ENCODE measurements at regions not wholly inside any gene's neighbourhood (a gene's known extent, or its start where the extent isn't known, plus 50 kb on each side); places are given as distances from the start of the nearest gene placed in this dataset.

GRCh38 chr18:42184685-42185477 is 229.8 kb downstream of the PIK3C3 start:
- Histone ChIP-seq H2BK120ac (ENCODE audit: low read depth, low read length) (no peak overlapping the region), H3K18ac (ENCODE audit: low read length) (no peak overlapping the region), H3K27me3 (ENCODE audit: control insufficient read depth in 3 of 3, insufficient read depth in 3 of 3, low read depth in 1 of 3, low read length in 3 of 3) (no peaks in the 10 kb centered on the region), H3K23ac (ENCODE audit: low read depth, low read length, poor library complexity) (no peak overlapping the region), H3K4ac (ENCODE audit: low read length) (no peak overlapping the region), H3K9ac (ENCODE audit: low read depth, low read length, poor library complexity) (no peak overlapping the region), H2AFZ (ENCODE audit: low read length) (no peak overlapping the region), H2AK5ac (ENCODE audit: low read depth, low read length) (no peak overlapping the region), H4K91ac (ENCODE audit: low read depth, low read length, poor library complexity) (no peak overlapping the region), H2BK15ac (ENCODE audit: low read length) (no peak overlapping the region), H3K79me1 (ENCODE audit: low read depth, low read length) (no peaks in the 10 kb centered on the region), H3K36me3 (replicated peaks in 1 of 2; ENCODE audit: control insufficient read depth in 2 of 2, insufficient read depth in 2 of 2, low read length in 2 of 2) (no peaks in the 10 kb centered on the region), H3K4me1 (ENCODE audit: control insufficient read depth in 2 of 2, insufficient read depth in 1 of 2, low read depth in 1 of 2, low read length in 2 of 2) (no peaks in the 10 kb centered on the region), H3K4me3 (ENCODE audit: low read length in 2 of 2) (no peak overlapping the region), H3K14ac (ENCODE audit: low read length) (no peak overlapping the region), H2BK12ac (ENCODE audit: low read length) (no peak overlapping the region), H3K4me2 (ENCODE audit: insufficient read depth, low read length, poor library complexity, severe bottlenecking) (no peak overlapping the region), H3K9me3 (replicated peaks in 1 of 2; ENCODE audit: control insufficient read depth in 2 of 2, insufficient read depth in 1 of 2, low read depth in 1 of 2, low read length in 2 of 2) (peaks cover 0 to 4% of the 10 kb centered on the region in 2 donors), H4K8ac (ENCODE audit: low read depth, low read length) (no peak overlapping the region), H2BK5ac (ENCODE audit: low read length) (no peak overlapping the region), H3K27ac (replicated peaks; ENCODE audit: low read length) (no peak overlapping the region)
- no peak for DNase-seq (ENCODE audit: low spot score)
- no CpG with 5 or more reads among the region's 15 CpGs for WGBS, 2 donors (ENCODE audit: extremely low coverage in 2 of 2, insufficient read length in 2 of 2, insufficient replicate concordance in 1 of 2)

DNA sequence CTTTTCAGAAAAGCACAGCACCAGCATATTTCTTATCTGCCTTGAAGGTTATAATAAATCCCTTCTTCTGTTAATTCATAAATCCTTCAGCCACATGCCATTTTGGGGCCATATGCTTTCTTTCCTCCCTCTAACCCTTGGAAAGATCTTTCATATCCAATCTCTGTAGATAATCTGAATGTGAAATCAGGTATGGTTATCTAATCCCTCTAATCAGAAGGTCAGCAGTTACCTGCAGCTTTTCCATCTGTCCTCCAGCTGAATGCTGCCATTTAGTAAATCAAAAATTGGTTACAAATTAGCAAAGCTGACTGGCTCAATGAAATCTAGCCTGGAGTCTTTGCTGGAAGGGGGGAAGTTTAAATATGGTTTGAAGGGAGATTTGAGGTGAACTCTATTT is 230.5 kb downstream of the PIK3C3 start:
- H3K36me3 ChIP-seq (replicated peaks in 1 of 2; ENCODE audit: control insufficient read depth in 2 of 2, insufficient read depth in 2 of 2, low read length in 2 of 2): no peaks in the 10 kb centered on the region
- no peak overlapping the region for H3K4me3 ChIP-seq (ENCODE audit: low read length in 2 of 2)
- H3K79me1 ChIP-seq (ENCODE audit: low read depth, low read length): no peaks in the 10 kb centered on the region
- no peak overlapping the region for H3K14ac ChIP-seq (ENCODE audit: low read length)
- no peak overlapping the region for H4K91ac ChIP-seq (ENCODE audit: low read depth, low read length, poor library complexity)
- H2BK5ac ChIP-seq (ENCODE audit: low read length): no peak overlapping the region
- no peak overlapping the region for H2BK12ac ChIP-seq (ENCODE audit: low read length)
- H2AK5ac ChIP-seq (ENCODE audit: low read depth, low read length): no peak overlapping the region
- H3K18ac ChIP-seq (ENCODE audit: low read length): no peak overlapping the region
- no peak overlapping the region for H2AFZ ChIP-seq (ENCODE audit: low read length)
- H3K4me2 ChIP-seq (ENCODE audit: insufficient read depth, low read length, poor library complexity, severe bottlenecking): no peak overlapping the region
- peaks cover 0 to 4% of the 10 kb centered on the region in 2 donors for H3K9me3 ChIP-seq (replicated peaks in 1 of 2; ENCODE audit: control insufficient read depth in 2 of 2, insufficient read depth in 1 of 2, low read depth in 1 of 2, low read length in 2 of 2)
- no peaks in the 10 kb centered on the region for H3K27me3 ChIP-seq (ENCODE audit: control insufficient read depth in 3 of 3, insufficient read depth in 3 of 3, low read depth in 1 of 3, low read length in 3 of 3)
- H3K4me1 ChIP-seq (ENCODE audit: control insufficient read depth in 2 of 2, insufficient read depth in 1 of 2, low read depth in 1 of 2, low read length in 2 of 2): no peaks in the 10 kb centered on the region
- H3K27ac ChIP-seq (replicated peaks; ENCODE audit: low read length): no peak overlapping the region
- H3K23ac ChIP-seq (ENCODE audit: low read depth, low read length, poor library complexity): no peak overlapping the region
- no peak overlapping the region for H2BK120ac ChIP-seq (ENCODE audit: low read depth, low read length)
- no peak overlapping the region for H3K4ac ChIP-seq (ENCODE audit: low read length)
- H2BK15ac ChIP-seq (ENCODE audit: low read length): no peak overlapping the region
- no peak overlapping the region for H4K8ac ChIP-seq (ENCODE audit: low read depth, low read length)
- no peak overlapping the region for H3K9ac ChIP-seq (ENCODE audit: low read depth, low read length, poor library complexity)
- DNase-seq (ENCODE audit: low spot score): no peak

- Histone ChIP-seq H2BK5ac (ENCODE audit: low read length) (no peak overlapping the region), H3K36me3 (replicated peaks in 1 of 2; ENCODE audit: control insufficient read depth in 2 of 2, insufficient read depth in 2 of 2, low read length in 2 of 2) (no peaks in the 10 kb centered on the region), H3K18ac (ENCODE audit: low read length) (no peak overlapping the region), H2AK5ac (ENCODE audit: low read depth, low read length) (no peak overlapping the region), H3K27me3 (ENCODE audit: control insufficient read depth in 3 of 3, insufficient read depth in 3 of 3, low read depth in 1 of 3, low read length in 3 of 3) (no peaks in the 10 kb centered on the region), H2BK12ac (ENCODE audit: low read length) (no peak overlapping the region), H2AFZ (ENCODE audit: low read length) (no peak overlapping the region), H2BK15ac (ENCODE audit: low read length) (no peak overlapping the region), H3K79me1 (ENCODE audit: low read depth, low read length) (no peaks in the 10 kb centered on the region), H4K8ac (ENCODE audit: low read depth, low read length) (no peak overlapping the region), H3K4ac (ENCODE audit: low read length) (no peak overlapping the region), H3K4me1 (ENCODE audit: control insufficient read depth in 2 of 2, insufficient read depth in 1 of 2, low read depth in 1 of 2, low read length in 2 of 2) (no peaks in the 10 kb centered on the region), H3K23ac (ENCODE audit: low read depth, low read length, poor library complexity) (no peak overlapping the region), H3K4me2 (ENCODE audit: insufficient read depth, low read length, poor library complexity, severe bottlenecking) (no peak overlapping the region), H3K27ac (replicated peaks; ENCODE audit: low read length) (no peak overlapping the region), H2BK120ac (ENCODE audit: low read depth, low read length) (no peak overlapping the region), H3K9ac (ENCODE audit: low read depth, low read length, poor library complexity) (no peak overlapping the region), H3K4me3 (ENCODE audit: low read length in 2 of 2) (no peak overlapping the region), H3K9me3 (replicated peaks in 1 of 2; ENCODE audit: control insufficient read depth in 2 of 2, insufficient read depth in 1 of 2, low read depth in 1 of 2, low read length in 2 of 2) (peaks cover 0 to 4% of the 10 kb centered on the region in 2 donors), H3K14ac (ENCODE audit: low read length) (no peak overlapping the region), H4K91ac (ENCODE audit: low read depth, low read length, poor library complexity) (no peak overlapping the region)
- no CpG with 5 or more reads among the region's 4 CpGs for WGBS, 2 donors (ENCODE audit: extremely low coverage in 2 of 2, insufficient read length in 2 of 2, insufficient replicate concordance in 1 of 2)
- no peak for DNase-seq (ENCODE audit: low spot score)
These were observed 232.8 kb downstream of the PIK3C3 start for GRCh38 chr18:42187611-42188380.

DNA sequence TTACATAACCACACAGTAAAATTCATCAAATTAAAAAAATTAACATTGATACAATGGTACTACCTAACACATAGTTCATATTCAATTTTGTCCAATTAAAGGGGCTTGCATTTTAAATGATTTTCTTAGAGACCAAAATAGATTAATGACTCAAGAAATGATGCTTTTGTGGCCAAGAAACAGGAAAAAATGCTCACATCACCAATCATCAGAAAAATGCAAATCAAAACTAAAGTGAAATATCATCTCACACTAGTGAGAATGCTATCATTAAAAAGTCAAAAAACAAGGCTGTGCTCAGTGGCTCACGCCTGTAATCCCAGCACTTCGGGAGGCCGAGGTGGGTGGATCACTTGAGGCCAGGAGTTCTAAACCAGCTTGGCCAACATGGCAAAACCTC is 235.6 kb downstream of the PIK3C3 start:
- H2BK15ac ChIP-seq (ENCODE audit: low read length): no peak overlapping the region
- H3K79me1 ChIP-seq (ENCODE audit: low read depth, low read length): no peaks in the 10 kb centered on the region
- H3K27me3 ChIP-seq (ENCODE audit: control insufficient read depth in 3 of 3, insufficient read depth in 3 of 3, low read depth in 1 of 3, low read length in 3 of 3): no peaks in the 10 kb centered on the region
- H3K18ac ChIP-seq (ENCODE audit: low read length): no peak overlapping the region
- H4K91ac ChIP-seq (ENCODE audit: low read depth, low read length, poor library complexity): no peak overlapping the region
- H3K4me2 ChIP-seq (ENCODE audit: insufficient read depth, low read length, poor library complexity, severe bottlenecking): no peak overlapping the region
- no peak for DNase-seq (ENCODE audit: low spot score)
- H2BK120ac ChIP-seq (ENCODE audit: low read depth, low read length): no peak overlapping the region
- no peak overlapping the region for H3K9ac ChIP-seq (ENCODE audit: low read depth, low read length, poor library complexity)
- no peak overlapping the region for H3K4ac ChIP-seq (ENCODE audit: low read length)
- H3K36me3 ChIP-seq (replicated peaks in 1 of 2; ENCODE audit: control insufficient read depth in 2 of 2, insufficient read depth in 2 of 2, low read length in 2 of 2): no peaks in the 10 kb centered on the region
- peaks cover 0 to 4% of the 10 kb centered on the region in 2 donors for H3K9me3 ChIP-seq (replicated peaks in 1 of 2; ENCODE audit: control insufficient read depth in 2 of 2, insufficient read depth in 1 of 2, low read depth in 1 of 2, low read length in 2 of 2)
- no peak overlapping the region for H3K27ac ChIP-seq (replicated peaks; ENCODE audit: low read length)
- H3K14ac ChIP-seq (ENCODE audit: low read length): no peak overlapping the region
- no peak overlapping the region for H2BK12ac ChIP-seq (ENCODE audit: low read length)
- H2BK5ac ChIP-seq (ENCODE audit: low read length): no peak overlapping the region
- H3K4me3 ChIP-seq (ENCODE audit: low read length in 2 of 2): no peak overlapping the region
- H3K4me1 ChIP-seq (ENCODE audit: control insufficient read depth in 2 of 2, insufficient read depth in 1 of 2, low read depth in 1 of 2, low read length in 2 of 2): no peaks in the 10 kb centered on the region
- no CpG with 5 or more reads among the region's 3 CpGs for WGBS, 2 donors (ENCODE audit: extremely low coverage in 2 of 2, insufficient read length in 2 of 2, insufficient replicate concordance in 1 of 2)
- H3K23ac ChIP-seq (ENCODE audit: low read depth, low read length, poor library complexity): no peak overlapping the region
- H2AFZ ChIP-seq (ENCODE audit: low read length): no peak overlapping the region
- no peak overlapping the region for H4K8ac ChIP-seq (ENCODE audit: low read depth, low read length)
- no peak overlapping the region for H2AK5ac ChIP-seq (ENCODE audit: low read depth, low read length)

Data from neuronal stem cell (in vitro differentiated cells).